ENCODE measurements at regions not wholly inside any gene's neighbourhood (a gene's known extent, or its start where the extent isn't known, plus 50 kb on each side); places are given as distances from the start of the nearest gene placed in this dataset.

DNA sequence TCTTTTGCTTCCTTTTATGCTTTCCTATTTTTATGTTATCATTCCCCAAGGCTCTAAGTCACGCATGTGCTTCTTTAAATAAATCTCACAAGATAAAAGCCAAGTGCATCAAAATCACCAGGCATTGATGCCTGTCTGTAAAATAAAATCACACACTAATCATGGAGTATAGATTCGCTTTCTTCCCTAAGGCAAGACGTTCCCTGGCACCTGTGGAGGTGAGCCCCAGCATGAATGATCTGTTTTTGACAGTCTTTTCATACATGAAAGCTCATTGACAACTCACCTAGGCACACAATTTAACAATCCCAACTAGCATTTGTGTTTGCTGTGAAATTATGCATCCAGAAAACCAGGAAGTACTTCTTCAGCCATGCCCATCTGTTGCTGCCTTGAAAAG lies 146.9 kb upstream of the DMAC1 start:
- DNase-seq (ENCODE audit: low read depth in 2 of 2): no peak

- no peak for DNase-seq (ENCODE audit: low read depth in 2 of 2)
These were observed 145.0 kb upstream of the DMAC1 start for GRCh38 chr9:7944572-7944971.

- DNase-seq (ENCODE audit: low read depth in 2 of 2): no peak
These were observed 138.3 kb upstream of the DMAC1 start for GRCh38 chr9:7937761-7938491.

GRCh38 chr9:7936996-7937395 lies 137.4 kb upstream of the DMAC1 start:
- no peak for DNase-seq (ENCODE audit: low read depth in 2 of 2)

GRCh38 chr9:7936163-7936562 lies 136.6 kb upstream of the DMAC1 start:
- DNase-seq (ENCODE audit: low read depth in 2 of 2): no peak

GRCh38 chr9:7935681-7936080 lies 136.1 kb upstream of the DMAC1 start:
- no peak for DNase-seq (ENCODE audit: low read depth in 2 of 2)

GRCh38 chr9:7932767-7933166 lies 133.2 kb upstream of the DMAC1 start:
- no peak for DNase-seq (ENCODE audit: low read depth in 2 of 2)

GRCh38 chr9:7930613-7931012 lies 131.0 kb upstream of the DMAC1 start:
- DNase-seq (ENCODE audit: low read depth in 2 of 2): no peak

GRCh38 chr9:7921545-7922197 lies 122.1 kb upstream of the DMAC1 start:
- DNase-seq (ENCODE audit: low read depth in 2 of 2): no peak

DNA sequence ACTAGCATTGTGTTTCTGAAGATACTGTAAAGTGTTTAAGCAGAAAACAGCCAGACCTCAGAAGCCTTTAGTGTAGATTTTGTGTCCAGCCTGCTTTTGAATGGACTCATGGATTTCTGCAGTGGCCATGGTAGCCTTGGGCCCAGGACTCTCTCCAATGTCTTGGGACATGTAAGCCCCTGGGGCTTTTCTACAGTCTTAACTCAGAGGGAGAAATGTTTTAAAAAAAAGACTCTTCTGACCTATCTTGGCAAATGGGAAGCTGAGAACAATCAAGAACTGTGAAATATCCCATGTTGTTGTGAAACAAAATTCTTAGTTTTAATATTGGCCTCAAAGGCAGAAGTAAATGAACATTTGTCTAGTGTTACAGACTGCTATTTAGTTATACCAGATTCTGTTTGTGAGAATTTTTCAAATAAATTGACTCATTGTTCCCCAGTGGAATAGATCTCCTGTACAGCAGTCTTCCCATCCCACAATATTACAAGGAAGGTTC lies 112.5 kb upstream of the DMAC1 start:
- no peak for DNase-seq (ENCODE audit: low read depth in 2 of 2)

DNA sequence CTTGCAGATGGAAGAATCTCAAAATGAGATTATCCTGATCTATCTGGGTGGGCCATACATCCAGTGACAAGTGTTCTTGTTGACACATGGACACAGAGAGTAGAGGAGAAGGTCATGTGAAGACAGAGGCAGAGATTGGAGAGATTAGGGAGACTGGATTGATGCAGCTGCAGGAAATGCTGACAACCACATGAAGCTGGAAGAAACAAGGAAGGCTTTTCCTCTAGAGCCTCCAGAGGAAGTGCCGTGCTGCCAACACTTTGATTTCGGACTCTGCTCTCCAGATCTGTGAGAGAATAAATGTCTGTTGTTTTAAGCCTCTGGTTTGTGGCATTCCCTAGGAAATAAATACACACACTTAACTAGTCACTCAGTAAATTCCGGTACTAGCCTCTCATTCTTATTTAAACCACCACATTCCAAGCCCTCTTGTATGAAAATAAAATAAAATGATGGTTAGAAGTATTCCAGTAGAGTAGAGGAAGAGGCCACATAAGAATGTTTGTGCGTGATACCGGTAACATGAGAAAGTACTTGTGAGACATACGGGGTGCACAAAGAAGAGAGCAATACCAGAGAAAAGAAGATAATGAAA lies 110.9 kb upstream of the DMAC1 start:
- DNase-seq (ENCODE audit: low read depth in 2 of 2): no peak

DNA sequence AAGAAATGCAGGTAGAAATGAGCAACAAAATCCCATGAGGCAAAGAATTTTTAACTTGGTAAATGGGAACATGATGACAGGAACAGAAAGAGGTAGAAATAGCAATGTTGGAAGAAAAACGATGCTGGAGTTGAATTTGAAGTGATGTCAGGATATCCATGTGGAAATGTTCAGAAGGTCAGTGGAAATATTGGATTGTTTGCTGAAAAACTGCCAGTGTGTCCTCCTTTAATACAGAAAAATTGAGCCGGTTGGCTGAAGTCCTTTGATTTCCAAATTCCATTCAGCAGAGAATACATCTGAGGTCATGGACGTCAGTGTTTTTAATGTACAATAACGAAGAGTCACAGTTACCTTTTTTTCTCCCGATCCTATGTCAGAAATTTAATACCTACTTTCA lies 110.0 kb upstream of the DMAC1 start:
- DNase-seq (ENCODE audit: low read depth in 2 of 2): no peak

- DNase-seq (ENCODE audit: low read depth in 2 of 2): no peak
These were observed 108.2 kb upstream of the DMAC1 start for GRCh38 chr9:7907551-7908337.

GRCh38 chr9:7906783-7907550 lies 107.4 kb upstream of the DMAC1 start:
- no peak for DNase-seq (ENCODE audit: low read depth in 2 of 2)

DNA sequence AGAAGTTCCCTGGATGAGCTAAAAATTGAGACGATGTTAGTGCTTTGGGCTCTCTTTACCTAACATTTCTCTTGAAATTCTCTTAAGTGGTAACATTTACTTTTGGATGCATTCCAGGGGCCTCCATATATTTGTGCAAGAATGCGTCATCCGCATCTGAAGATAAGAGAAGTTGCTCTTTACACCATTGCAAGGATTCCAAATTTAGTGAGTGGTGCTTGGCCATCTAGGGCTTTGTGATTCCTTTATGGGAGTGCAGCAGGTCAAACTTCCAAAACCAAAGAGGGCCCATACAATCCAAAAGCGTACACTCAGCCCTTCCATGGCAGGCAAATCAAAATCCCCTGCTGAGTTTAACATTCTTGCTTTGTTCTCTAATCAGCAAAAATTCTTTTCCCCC lies 102.0 kb upstream of the DMAC1 start:
- no peak for DNase-seq (ENCODE audit: low read depth in 2 of 2)

DNA sequence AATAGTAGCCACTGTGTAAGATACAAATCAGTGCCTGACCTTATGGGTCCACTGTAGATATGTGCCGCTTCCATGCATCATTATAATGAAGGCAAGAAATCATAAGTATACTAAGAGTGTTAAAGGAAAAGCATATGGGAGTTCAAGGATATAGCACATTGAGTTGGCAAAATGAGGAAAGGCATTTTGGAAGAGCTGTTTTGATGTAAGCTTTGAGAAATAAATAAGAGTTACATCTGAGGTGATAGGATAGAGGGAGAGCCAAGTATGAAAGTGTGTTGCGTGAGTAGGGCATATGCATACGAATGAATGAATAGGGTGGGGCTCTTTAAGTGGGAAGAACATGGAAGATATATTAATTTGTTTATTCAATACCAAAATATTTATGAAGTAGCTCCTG lies 101.0 kb upstream of the DMAC1 start:
- DNase-seq (ENCODE audit: low read depth in 2 of 2): no peak

- no peak for DNase-seq (ENCODE audit: low read depth in 2 of 2)
These were observed 100.2 kb upstream of the DMAC1 start for GRCh38 chr9:7899753-7900152.

DNA sequence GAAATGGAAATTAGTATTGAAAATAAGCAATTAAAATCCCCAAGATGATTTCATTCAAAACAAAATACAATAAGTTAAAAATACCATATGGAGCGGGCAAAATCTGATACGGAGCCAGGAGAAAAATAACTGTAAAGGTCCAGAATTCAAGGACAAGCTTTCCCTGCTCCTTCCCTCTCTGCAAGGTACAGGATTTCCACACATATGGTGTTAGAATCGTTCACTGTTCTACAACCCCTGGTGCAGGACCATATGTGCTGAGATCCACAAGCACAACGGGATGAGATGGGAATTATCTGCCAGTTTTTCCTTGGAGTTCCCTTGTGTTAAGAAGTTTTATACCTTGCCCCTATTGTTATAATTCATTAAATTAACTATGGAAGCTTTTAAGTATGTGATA lies 94.7 kb upstream of the DMAC1 start:
- no peak for DNase-seq (ENCODE audit: low read depth in 2 of 2)

DNA sequence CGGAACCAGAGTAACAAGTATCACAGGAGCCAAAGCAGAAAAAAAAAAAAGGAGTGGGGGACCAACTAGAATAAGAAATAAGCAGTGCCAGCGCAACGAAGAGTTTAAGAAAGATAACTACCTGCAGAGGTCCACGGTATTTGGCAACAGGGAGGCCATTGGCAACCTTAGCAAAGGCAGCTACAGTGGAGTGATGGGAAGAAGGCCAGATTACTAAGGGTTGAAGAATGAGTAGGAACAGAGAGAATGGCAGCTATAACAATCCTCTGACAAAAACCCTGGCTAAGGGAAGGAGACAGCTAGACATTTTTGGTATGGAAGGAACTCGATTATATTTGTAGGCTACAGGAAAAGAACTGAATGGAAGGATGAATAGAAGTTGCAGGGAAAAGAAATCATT lies 93.4 kb upstream of the DMAC1 start:
- no peak for DNase-seq (ENCODE audit: low read depth in 2 of 2)

DNA sequence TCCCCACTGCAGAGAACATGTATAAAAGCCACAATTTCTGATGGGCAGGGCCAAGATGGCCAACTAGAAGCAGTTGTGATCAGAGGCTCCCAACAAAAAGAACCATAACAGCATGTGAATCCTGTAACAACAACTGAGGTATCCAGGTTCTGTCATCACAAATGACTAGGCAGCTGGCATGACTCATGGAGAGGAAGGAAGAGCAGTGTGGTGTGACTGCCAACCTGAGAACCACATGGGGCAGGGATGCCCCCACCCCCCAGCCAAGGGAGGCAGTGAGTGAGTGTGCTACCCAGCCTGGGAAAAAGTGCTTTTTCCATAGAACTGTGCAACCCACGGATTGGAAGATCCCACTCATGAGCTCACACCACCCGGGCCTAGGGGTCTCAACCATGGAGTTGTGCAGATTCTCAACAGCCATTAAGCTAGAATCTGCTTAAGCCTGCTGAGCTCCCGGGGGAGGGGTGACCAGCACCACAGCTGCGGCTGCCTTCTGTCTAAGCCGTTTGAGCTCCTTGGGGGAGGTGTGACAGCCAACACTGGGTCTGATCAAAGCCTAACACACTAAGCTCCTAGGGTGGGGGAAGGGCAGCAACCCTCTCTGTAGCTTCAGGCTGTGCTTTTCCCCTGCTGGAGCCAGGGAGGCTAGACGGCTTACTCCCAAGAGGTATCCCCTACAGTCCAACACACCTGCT lies 80.1 kb upstream of the DMAC1 start:
- DNase-seq (ENCODE audit: low read depth in 2 of 2): no peak
